ENCODE measurements at regions not wholly inside any gene's neighbourhood (a gene's known extent, or its start where the extent isn't known, plus 50 kb on each side); places are given as distances from the start of the nearest gene placed in this dataset.

- no peak for DNase-seq
Observed at GRCh38 chr1:56304975-56305374, 274.4 kb downstream of the PLPP3 start.

- no peak for DNase-seq
Observed at GRCh38 chr1:56303805-56304204, 275.6 kb downstream of the PLPP3 start.

GRCh38 chr1:56302878-56303277, 276.5 kb downstream of the PLPP3 start:
- no peak for DNase-seq

GRCh38 chr1:56301791-56302190, 277.6 kb downstream of the PLPP3 start:
- DNase-seq: no peak

- no peak for DNase-seq
Observed at GRCh38 chr1:56300836-56301235, 278.5 kb downstream of the PLPP3 start.

GRCh38 chr1:56298866-56299265, 280.5 kb downstream of the PLPP3 start:
- no peak for DNase-seq

GRCh38 chr1:56297904-56298303, 281.5 kb downstream of the PLPP3 start:
- no peak for DNase-seq

- no peak for DNase-seq
Observed at GRCh38 chr1:56297208-56297607, 282.2 kb downstream of the PLPP3 start.

GRCh38 chr1:56295949-56296929, 283.1 kb downstream of the PLPP3 start:
- no peak for DNase-seq

- no peak for DNase-seq
Observed at GRCh38 chr1:56291374-56291919, 287.9 kb downstream of the PLPP3 start.

- no peak for DNase-seq
Observed at GRCh38 chr1:56289260-56289659, 290.1 kb downstream of the PLPP3 start.

- DNase-seq: no peak
Observed at GRCh38 chr1:56287721-56288120, 291.6 kb downstream of the PLPP3 start.

- no peak for DNase-seq
Observed at GRCh38 chr1:56286956-56287355, 292.4 kb downstream of the PLPP3 start.

GRCh38 chr1:56286506-56286905, 292.9 kb downstream of the PLPP3 start:
- DNase-seq: no peak

- DNase-seq: no peak
Observed at GRCh38 chr1:56285554-56286402, 293.6 kb downstream of the PLPP3 start.

GRCh38 chr1:56284928-56285327, 294.4 kb downstream of the PLPP3 start:
- DNase-seq: no peak

GRCh38 chr1:56278061-56278460, 301.3 kb downstream of the PLPP3 start:
- DNase-seq: no peak

GRCh38 chr1:56268519-56269140, 310.7 kb downstream of the PLPP3 start:
- no peak for DNase-seq

- DNase-seq: no peak
Observed at GRCh38 chr1:56267611-56268010, 311.8 kb downstream of the PLPP3 start.

- no peak for DNase-seq
Observed at GRCh38 chr1:56266359-56266758, 313.0 kb downstream of the PLPP3 start.

- DNase-seq: no peak
Observed at GRCh38 chr1:56265216-56265615, 314.1 kb downstream of the PLPP3 start.

- DNase-seq: no peak
Observed at GRCh38 chr1:56263908-56264307, 315.5 kb downstream of the PLPP3 start.

GRCh38 chr1:56258371-56258770, 321.0 kb downstream of the PLPP3 start:
- DNase-seq: peak; percentile 37

Data from NCI-H510A (cell line).